ENCODE measurements at regions not wholly inside any gene's neighbourhood (a gene's known extent, or its start where the extent isn't known, plus 50 kb on each side); places are given as distances from the start of the nearest gene placed in this dataset.

- no peak for TF ChIP-seq CTCF (conservative IDR thresholded peaks at IDR 0.05 in 1 of 2, IDR thresholded peaks at IDR 0.05 in 1 of 2; ENCODE audit: low read depth in 1 of 2, low read length in 2 of 2)
- TF ChIP-seq EZH2 (IDR thresholded peaks at IDR 0.05; ENCODE audit: low read length, missing control alignments): no peak
Measured at GRCh38 chr3:40864146-40864782, 335.0 kb upstream of the CTNNB1 start.

Data from fibroblast of lung (primary cell).